GM20000 (cell line): ENCODE measurements at regions not wholly inside any gene's neighbourhood (a gene's known extent, or its start where the extent isn't known, plus 50 kb on each side); places are given as distances from the start of the nearest gene placed in this dataset.

Experiments
- DNase-seq: peaks from one replicate; pipeline ENCODE4 v3.0.0; 2012; ENCODE audit warnings: low spot score
- TF ChIP-seq, protein P1 (sequence below): IDR thresholded peaks from 2 replicates; pipeline ENCODE4 v1.5.1; 2012; ENCODE audit warnings: mild to moderate bottlenecking, control low read depth; ENCODE audit errors: extremely low read depth, missing control alignments

DNA sequence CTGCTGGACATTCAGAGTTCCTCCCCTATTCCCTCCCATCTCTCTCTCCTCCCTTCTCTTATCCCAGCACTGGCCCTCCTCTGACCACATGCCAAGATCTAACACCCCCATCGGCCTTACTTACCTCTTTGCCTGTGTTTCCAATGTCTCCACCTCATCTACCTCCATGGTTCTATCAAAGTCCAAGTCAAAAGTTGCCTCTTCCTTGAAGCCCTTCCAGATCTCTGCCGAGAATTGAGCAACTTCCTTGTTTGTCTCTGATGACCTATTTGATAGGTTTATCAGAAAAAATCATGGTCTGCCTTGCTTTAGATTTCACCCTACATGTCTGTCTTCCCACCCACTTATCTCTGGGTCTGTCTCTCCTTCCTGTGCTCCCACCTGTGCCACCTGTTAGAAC is 69.7 kb upstream of the ITGA11 start:
- no peak for DNase-seq
- TF ChIP-seq, protein P1, sequence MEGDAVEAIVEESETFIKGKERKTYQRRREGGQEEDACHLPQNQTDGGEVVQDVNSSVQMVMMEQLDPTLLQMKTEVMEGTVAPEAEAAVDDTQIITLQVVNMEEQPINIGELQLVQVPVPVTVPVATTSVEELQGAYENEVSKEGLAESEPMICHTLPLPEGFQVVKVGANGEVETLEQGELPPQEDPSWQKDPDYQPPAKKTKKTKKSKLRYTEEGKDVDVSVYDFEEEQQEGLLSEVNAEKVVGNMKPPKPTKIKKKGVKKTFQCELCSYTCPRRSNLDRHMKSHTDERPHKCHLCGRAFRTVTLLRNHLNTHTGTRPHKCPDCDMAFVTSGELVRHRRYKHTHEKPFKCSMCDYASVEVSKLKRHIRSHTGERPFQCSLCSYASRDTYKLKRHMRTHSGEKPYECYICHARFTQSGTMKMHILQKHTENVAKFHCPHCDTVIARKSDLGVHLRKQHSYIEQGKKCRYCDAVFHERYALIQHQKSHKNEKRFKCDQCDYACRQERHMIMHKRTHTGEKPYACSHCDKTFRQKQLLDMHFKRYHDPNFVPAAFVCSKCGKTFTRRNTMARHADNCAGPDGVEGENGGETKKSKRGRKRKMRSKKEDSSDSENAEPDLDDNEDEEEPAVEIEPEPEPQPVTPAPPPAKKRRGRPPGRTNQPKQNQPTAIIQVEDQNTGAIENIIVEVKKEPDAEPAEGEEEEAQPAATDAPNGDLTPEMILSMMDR, result no peak

DNA sequence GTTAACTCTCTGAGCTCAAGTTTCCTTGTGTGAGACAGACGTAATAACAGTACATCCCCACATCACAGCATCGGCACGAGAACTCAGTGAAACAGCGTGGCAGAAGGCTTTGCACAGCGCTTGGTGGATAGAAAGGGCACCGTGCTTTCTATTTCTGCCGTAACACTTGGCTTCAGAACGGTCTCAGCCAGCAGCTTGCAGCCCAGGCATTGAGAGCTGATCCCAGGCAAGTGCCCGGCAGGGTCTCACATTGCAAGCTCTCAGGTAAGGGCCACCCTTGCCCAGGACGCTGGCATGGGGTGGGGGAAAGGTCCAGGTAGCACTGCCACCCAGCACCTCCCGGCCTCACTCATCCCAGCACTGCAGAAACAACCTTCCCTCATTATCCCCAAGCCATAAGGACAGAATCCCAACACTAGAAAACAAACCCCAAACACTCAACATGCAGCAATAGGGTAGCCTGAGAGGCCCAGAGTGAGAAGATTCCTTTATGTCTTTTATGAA is 70.5 kb upstream of the ITGA11 start:
- DNase-seq, result no peak

GRCh38 chr15:68503213-68503612 is 71.2 kb upstream of the ITGA11 start:
- no peak for DNase-seq

More for the DNA sequence above, 70.5 kb upstream of the ITGA11 start:
- TF ChIP-seq, protein P1, result no peak

GRCh38 chr15:68503791-68504680 is 72.1 kb upstream of the ITGA11 start:
- TF ChIP-seq, protein P1, result no peak

More at GRCh38 chr15:68503213-68503612, 71.2 kb upstream of the ITGA11 start:
- TF ChIP-seq, protein P1, result no peak

GRCh38 chr15:68504681-68505170 is 72.8 kb upstream of the ITGA11 start:
- no peak for DNase-seq
- TF ChIP-seq, protein P1, result no peak

More at GRCh38 chr15:68503791-68504680, 72.1 kb upstream of the ITGA11 start:
- no peak for DNase-seq

DNA sequence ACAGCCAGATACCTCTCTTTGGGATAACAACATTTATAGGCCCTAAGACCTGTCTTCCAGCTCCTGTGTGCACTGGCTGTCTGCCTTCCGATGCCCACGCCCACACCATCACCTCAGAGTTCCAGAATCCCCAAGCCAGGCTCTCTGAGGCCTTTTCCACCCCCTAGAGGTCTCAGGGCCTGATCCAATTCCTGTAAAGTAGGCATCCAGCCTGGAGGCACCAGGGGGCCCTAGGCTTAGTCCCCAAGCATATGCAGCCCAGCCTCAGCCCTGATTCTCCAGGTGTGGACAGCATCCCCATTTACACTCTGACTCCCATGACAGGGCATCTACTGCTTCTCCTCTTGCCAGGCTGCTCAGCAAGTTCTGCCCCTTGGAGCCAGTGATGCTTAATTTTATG is 72.7 kb upstream of the CORO2B start:
- DNase-seq, result no peak
- TF ChIP-seq, protein P1, result no peak

GRCh38 chr15:68507447-68507846 is 71.3 kb upstream of the CORO2B start:
- no peak for DNase-seq
- TF ChIP-seq, protein P1, result no peak
